Immature natural killer cell (primary cell): ENCODE measurements at regions not wholly inside any gene's neighbourhood (a gene's known extent, or its start where the extent isn't known, plus 50 kb on each side); places are given as distances from the start of the nearest gene placed in this dataset.

Experiments
- DNase-seq, 3 donors: peaks; one replicate each; pipeline ENCODE4 v3.0.0; 2022; ENCODE audit warnings: mixed read lengths in 1 of 3
- H3K27ac Mint-ChIP-seq, 6 donors: one replicate each; pipeline ENCODE4 v1.8.0; 2020; ENCODE audit warnings: mixed read lengths in 6 of 6, mild to moderate bottlenecking in 5 of 6, inconsistent platforms in 4 of 6, moderate library complexity in 3 of 6
- H3K27me3 Mint-ChIP-seq, 3 donors: one replicate each; pipeline ENCODE4 v1.8.0; 2020 to 2021; ENCODE audit warnings: low read depth in 3 of 3, mild to moderate bottlenecking in 3 of 3, mixed read lengths in 3 of 3, moderate library complexity in 3 of 3, inconsistent platforms in 1 of 3
- H3K36me3 Mint-ChIP-seq, 3 donors: one replicate each; pipeline ENCODE4 v1.8.0; 2020; ENCODE audit warnings: mixed read lengths in 3 of 3, inconsistent platforms in 2 of 3, mild to moderate bottlenecking in 2 of 3
- H3K4me1 Mint-ChIP-seq, 2 donors: one replicate each; pipeline ENCODE4 v1.8.0; 2020; ENCODE audit warnings: inconsistent platforms in 2 of 2, mild to moderate bottlenecking in 2 of 2, mixed read lengths in 2 of 2, moderate library complexity in 1 of 2
- H3K4me3 Mint-ChIP-seq, 5 donors: one replicate each; pipeline ENCODE4 v1.8.0; 2020; ENCODE audit warnings: mild to moderate bottlenecking in 5 of 5, mixed read lengths in 5 of 5, inconsistent platforms in 3 of 5, moderate library complexity in 3 of 5
- H3K9me3 Mint-ChIP-seq, 6 donors: one replicate each; pipeline ENCODE4 v1.8.0; 2020; ENCODE audit warnings: mild to moderate bottlenecking in 6 of 6, mixed read lengths in 6 of 6, inconsistent platforms in 4 of 6, moderate library complexity in 3 of 6

DNA sequence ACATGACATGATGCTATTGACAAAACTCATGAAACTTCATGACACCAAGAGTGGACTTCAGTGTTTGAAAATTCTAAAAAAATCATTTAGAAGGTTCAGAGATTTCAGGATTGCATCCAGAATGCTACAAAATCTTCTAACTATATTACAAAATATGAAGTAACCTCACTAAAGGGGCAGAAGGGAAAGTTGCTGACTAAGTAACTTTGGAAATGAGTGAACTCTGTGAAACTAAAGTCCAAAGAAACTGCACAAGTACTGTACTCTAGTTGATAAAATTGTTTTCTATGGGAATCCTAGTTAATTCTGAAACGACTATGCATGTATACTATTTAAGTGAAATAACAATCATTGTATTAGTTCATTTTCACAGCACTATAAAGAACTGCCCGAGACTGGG lies 184.4 kb downstream of the LYPLAL1 start:
- H3K27ac Mint-ChIP-seq, result no peak overlapping the region
- peaks cover 0 to 14% (median 3%) of the 10 kb centered on the region in 6 donors for H3K9me3 Mint-ChIP-seq
- H3K4me1 Mint-ChIP-seq, result no peaks in the 10 kb centered on the region
- peaks cover 0 to 5% (median 0%) of the 10 kb centered on the region in 3 donors for H3K27me3 Mint-ChIP-seq
- no peaks in the 10 kb centered on the region for H3K36me3 Mint-ChIP-seq
- no peak for DNase-seq
- H3K4me3 Mint-ChIP-seq, result no peak overlapping the region

DNA sequence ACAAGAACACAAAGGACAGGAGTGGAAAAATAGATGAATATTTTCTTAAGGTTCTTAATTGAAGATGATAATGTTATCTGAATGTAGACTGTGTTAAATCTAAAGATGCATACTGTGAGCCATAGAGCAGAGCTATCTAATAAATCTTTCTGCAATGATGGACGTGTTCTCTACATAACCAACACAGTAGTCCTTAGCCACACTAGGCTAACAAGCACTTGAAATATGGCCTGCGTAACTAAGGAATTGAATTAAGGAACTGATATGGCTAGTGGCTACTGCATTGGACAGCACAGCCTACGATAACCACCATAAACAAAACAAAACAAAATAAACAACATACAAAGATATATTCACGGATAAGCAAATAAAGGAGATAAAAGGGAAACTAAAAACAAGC lies 181.3 kb downstream of the LYPLAL1 start:
- H3K4me3 Mint-ChIP-seq, result no peak overlapping the region
- H3K27ac Mint-ChIP-seq, result no peak overlapping the region
- no peaks in the 10 kb centered on the region for H3K4me1 Mint-ChIP-seq
- no peak for DNase-seq
- H3K9me3 Mint-ChIP-seq, result peaks cover 0 to 19% (median 5%) of the 10 kb centered on the region in 6 donors
- peaks cover 0 to 2% (median 0%) of the 10 kb centered on the region in 3 donors for H3K27me3 Mint-ChIP-seq
- no peaks in the 10 kb centered on the region for H3K36me3 Mint-ChIP-seq

DNA sequence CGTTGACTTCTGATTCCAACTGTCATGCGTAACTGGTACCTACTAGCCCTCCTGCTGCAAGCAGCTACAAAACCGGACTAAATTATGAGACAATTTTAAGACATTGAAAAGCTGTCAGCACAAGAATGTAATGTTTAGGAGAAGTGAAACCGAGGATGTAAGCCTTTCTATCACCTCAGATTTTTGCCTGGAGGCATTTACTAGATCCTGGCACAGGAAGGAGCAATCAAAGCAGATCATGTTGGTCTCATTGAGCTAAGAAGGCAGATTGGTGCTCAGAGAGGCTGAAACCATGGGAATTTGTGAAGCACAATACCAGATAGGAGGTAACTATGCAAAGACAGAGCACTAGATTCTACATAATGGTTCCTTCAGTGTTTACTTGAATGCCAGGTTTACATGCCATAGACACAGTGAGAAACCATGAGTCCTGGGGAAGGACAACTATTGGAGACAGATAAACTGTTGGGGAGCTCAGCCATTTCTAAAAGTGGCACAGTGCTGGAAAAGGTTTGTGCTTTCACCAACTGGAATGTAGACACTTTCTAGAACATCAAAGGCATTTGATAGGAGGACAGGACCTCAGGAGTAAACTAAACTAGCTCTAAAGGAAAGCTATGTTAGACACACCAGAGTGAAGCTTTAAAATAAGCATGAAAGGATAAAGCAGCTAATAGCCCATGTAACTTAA lies 179.4 kb downstream of the LYPLAL1 start:
- Mint-ChIP-seq H3K27ac (no peak overlapping the region), H3K27me3 (peaks cover 0 to 2% (median 0%) of the 10 kb centered on the region in 3 donors), H3K4me1 (no peaks in the 10 kb centered on the region), H3K4me3 (no peak overlapping the region), H3K9me3 (peaks cover 2 to 30% (median 10%) of the 10 kb centered on the region in 6 donors), H3K36me3 (peaks cover 0 to 3% (median 0%) of the 10 kb centered on the region in 3 donors)
- no peak for DNase-seq

DNA sequence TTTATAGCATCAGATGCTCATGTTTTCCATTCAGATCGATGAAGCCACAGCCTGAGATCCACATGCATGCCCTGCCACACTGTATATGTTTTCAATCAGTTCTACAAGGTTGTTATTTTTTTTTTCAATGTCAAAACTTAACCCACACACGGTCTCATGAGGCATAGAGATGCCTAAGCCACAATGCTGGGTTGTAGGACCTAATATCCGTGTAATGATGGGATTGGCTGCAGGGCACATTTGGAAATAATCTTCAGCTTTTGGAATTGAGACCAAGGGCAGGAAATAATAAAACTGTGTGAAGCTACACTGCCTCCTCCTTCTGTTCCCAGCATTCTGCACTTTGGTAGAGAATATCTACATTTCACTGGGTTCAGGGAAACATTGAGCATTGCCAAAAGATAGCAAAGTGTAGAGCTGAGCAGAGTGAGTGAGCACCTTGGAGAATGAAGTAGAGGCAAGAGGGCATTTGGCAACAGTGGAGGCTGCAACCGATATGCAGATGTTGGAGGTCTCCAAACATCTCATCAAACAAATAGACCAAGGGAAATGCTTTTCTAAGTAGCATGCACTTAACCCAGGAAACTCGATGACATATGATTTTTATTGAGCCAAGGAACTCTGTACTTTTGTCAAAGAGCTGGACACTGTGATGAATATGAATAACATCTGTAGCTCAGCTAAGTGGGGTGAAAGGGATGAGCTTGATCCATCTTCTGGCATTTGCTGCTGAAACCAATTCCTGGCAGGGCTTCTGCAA lies 176.7 kb downstream of the LYPLAL1 start:
- Mint-ChIP-seq H3K4me1 (no peaks in the 10 kb centered on the region), H3K36me3 (peaks cover 0 to 4% (median 3%) of the 10 kb centered on the region in 3 donors), H3K9me3 (peaks cover 17 to 46% (median 26%) of the 10 kb centered on the region in 6 donors), H3K4me3 (no peak overlapping the region), H3K27me3 (peaks cover 0 to 7% (median 4%) of the 10 kb centered on the region in 3 donors), H3K27ac (no peak overlapping the region)
- DNase-seq, result no peak

DNA sequence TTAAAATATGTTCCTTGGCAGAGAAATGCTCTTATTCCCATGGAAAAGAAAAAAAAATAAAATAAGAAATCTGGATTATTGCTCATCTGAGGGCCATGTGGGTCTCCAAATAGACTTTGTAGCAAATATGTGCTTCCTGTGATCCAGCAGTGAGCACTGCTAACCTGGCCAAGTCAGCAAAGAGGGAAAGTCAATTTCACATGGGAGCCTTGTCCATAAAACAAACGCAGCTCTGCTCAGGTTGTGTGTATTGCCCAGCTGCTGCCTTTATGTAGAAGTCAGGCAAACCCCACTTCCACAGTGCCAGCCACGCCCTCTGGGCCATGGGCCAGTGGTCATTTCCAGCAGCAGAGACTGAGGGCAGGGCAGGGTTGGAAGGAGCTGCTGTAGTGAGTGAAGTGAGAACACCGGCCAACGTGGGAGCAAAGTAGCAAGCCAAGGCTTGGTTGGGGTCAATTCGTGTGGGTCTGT lies 174.3 kb downstream of the LYPLAL1 start:
- Mint-ChIP-seq H3K36me3 (peaks cover 0 to 4% (median 3%) of the 10 kb centered on the region in 3 donors), H3K9me3 (peaks cover 24 to 51% (median 31%) of the 10 kb centered on the region in 6 donors)
- no peak for DNase-seq

DNA sequence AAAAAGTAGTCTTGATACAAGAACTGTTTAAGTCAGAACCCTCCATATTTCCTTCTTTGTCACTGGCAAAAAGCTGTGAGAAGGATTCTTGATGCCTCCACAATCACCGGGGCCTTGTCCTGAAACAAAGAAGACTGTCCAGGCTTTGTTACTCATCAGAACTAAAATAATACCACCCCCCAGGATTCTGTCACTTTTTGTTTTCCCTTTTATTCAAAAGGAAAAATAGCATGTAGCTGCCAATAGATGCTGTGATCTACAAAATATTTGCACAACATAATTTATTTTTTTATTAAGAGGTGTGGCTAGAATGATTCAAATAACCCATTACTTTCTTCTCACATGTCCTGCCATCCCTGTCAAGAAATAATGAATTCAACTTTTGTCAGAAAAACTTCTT lies 173.7 kb downstream of the LYPLAL1 start:
- Mint-ChIP-seq H3K4me1 (no peaks in the 10 kb centered on the region), H3K9me3 (peaks cover 24 to 50% (median 31%) of the 10 kb centered on the region in 6 donors), H3K27ac (no peak overlapping the region), H3K36me3 (peaks cover 0 to 4% (median 3%) of the 10 kb centered on the region in 3 donors), H3K4me3 (no peak overlapping the region), H3K27me3 (peaks cover 0 to 4% (median 4%) of the 10 kb centered on the region in 3 donors)
- DNase-seq, result no peak

More for the DNA sequence above, 174.3 kb downstream of the LYPLAL1 start:
- Mint-ChIP-seq H3K4me3 (no peak overlapping the region), H3K27me3 (peaks cover 0 to 4% (median 4%) of the 10 kb centered on the region in 3 donors), H3K27ac (no peak overlapping the region), H3K4me1 (no peaks in the 10 kb centered on the region)

DNA sequence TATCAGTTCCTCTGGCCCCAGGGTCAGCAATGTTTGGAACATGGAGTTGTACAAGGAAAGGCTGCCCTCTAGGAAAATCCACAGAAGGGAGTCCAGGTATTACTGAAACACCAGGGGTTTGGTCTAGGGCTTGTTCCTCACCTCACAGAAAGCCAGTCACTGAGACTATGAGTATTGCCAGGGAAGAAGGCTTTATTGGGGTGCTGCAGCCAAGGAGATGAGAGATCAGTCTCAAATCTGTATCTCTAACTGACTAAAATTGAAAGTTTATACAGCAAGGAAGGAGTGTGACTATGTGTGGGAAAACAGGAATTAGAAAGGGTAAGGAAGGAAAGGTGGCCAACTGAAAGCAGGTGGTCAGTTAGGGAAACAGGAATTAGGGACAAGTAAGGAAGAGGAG lies 172.3 kb downstream of the LYPLAL1 start:
- no peak overlapping the region for H3K27ac Mint-ChIP-seq
- H3K4me1 Mint-ChIP-seq, result no peaks in the 10 kb centered on the region
- peaks cover 0 to 4% (median 4%) of the 10 kb centered on the region in 3 donors for H3K27me3 Mint-ChIP-seq
- DNase-seq, result no peak
- peaks cover 24 to 50% (median 32%) of the 10 kb centered on the region in 6 donors for H3K9me3 Mint-ChIP-seq
- H3K4me3 Mint-ChIP-seq, result no peak overlapping the region
- peaks cover 0 to 4% (median 3%) of the 10 kb centered on the region in 3 donors for H3K36me3 Mint-ChIP-seq

DNA sequence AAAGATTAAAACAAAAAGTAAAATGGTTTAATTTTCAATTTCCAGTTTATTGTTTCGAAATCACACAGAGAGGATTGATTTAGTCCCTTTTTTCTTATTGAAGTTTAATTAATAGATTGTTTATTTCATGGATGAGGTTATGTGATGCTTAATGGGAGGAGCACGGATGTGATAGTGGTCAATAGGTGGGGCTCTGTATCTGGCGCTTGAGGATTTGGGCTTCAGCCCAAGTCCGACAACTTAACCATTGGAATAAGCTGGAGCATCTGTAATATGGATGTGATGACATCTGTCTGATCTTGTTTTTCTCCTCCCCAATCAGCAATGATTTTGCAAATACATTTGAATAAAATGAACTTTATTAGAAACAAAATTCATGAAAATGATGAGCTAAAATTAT lies 169.2 kb downstream of the LYPLAL1 start:
- H3K4me3 Mint-ChIP-seq, result no peak overlapping the region
- H3K27ac Mint-ChIP-seq, result no peak overlapping the region
- H3K4me1 Mint-ChIP-seq, result no peaks in the 10 kb centered on the region
- peaks cover 18 to 38% (median 27%) of the 10 kb centered on the region in 6 donors for H3K9me3 Mint-ChIP-seq
- DNase-seq, result no peak
- peaks cover 0 to 4% (median 0%) of the 10 kb centered on the region in 3 donors for H3K36me3 Mint-ChIP-seq
- peaks cover 0 to 4% (median 4%) of the 10 kb centered on the region in 3 donors for H3K27me3 Mint-ChIP-seq

DNA sequence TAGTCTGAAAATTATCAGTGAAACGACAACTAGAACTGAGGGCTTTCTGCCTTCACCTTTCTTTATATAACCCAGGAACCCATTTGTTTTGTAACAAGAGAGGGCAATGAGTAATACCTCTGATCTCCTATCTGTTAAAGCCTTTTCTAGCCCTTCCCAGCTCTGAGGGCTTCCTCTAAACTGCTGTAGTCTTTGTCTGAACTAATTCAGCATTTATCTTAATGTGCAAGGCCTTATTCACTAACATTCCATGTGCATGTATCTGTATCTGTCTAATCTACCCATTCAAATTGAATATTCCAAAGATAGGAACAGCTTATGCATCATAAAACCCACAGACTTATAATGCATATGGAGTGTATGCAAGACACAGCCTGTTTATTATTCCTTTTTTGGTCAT lies 167.1 kb downstream of the LYPLAL1 start:
- Mint-ChIP-seq H3K4me3 (no peak overlapping the region), H3K36me3 (no peaks in the 10 kb centered on the region), H3K4me1 (no peaks in the 10 kb centered on the region), H3K9me3 (peaks cover 10 to 25% (median 14%) of the 10 kb centered on the region in 6 donors), H3K27ac (no peak overlapping the region), H3K27me3 (peaks cover 0 to 2% (median 0%) of the 10 kb centered on the region in 3 donors)
- no peak for DNase-seq

DNA sequence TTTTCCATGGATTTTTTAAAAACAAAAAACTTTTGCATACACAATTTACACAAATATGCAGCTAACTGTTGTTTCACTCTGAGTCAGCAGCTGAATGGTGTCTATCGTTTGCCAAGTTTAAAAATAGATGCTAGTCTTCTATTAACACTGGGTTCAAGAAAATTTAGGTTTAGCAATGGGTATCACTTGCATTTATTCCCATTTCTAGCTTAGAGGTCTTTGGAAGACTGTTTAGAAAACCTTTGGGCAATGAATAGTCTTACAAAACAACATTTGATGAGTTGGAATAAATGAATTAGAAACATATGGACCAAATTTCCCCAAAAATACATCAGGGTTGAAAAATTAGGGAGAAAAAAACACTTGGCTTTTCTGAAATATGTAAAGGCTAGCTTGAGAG lies 165.8 kb downstream of the LYPLAL1 start:
- Mint-ChIP-seq H3K27ac (no peak overlapping the region), H3K27me3 (no peaks in the 10 kb centered on the region), H3K9me3 (peaks cover 0 to 21% (median 6%) of the 10 kb centered on the region in 6 donors), H3K4me1 (no peaks in the 10 kb centered on the region), H3K36me3 (no peaks in the 10 kb centered on the region), H3K4me3 (no peak overlapping the region)
- no peak for DNase-seq

DNA sequence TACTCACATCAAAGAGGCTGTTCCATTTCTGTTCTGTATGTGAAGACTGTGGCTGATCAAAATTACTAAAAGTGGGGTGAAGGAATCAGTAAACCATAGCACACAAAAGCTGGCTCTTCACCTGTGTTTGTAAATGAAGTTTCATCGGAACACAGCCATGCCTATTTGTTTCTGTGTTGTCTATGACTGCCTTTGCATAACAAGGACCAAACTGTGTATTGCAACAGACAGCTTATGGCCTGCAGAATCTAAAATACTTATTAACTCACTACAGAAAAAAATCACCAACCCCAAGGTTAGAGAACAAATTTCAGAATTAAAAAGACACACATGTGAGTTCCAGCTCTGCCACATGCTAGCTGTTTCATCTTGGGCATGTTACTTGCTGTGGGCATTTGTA lies 163.9 kb downstream of the LYPLAL1 start:
- Mint-ChIP-seq H3K27ac (no peak overlapping the region), H3K4me1 (no peaks in the 10 kb centered on the region), H3K4me3 (no peak overlapping the region), H3K27me3 (peaks cover 0 to 1% (median 0%) of the 10 kb centered on the region in 3 donors), H3K9me3 (peaks cover 0 to 10% (median 1%) of the 10 kb centered on the region in 6 donors), H3K36me3 (no peaks in the 10 kb centered on the region)
- DNase-seq, result no peak

DNA sequence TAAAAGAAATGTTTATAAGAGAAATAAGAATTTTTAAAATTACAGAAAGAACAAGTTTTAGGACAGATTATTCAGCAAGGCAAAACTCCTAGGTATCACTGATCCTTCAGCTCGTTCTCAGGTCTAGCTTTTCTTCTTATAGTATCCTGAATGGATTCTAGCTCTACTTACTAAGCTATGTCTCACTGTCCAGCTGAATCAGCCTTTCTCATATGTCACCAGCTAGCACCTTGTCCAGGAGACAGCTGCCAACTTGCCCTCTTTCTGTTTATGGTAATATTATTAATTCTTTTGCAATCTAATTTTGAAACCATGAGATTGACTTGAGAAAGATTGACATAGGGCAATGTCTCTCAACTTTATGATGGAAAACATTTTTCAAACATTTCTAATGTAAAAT lies 159.9 kb downstream of the LYPLAL1 start:
- no peak overlapping the region for H3K4me3 Mint-ChIP-seq
- no peaks in the 10 kb centered on the region for H3K36me3 Mint-ChIP-seq
- H3K27ac Mint-ChIP-seq, result no peak overlapping the region
- H3K27me3 Mint-ChIP-seq, result peaks cover 0 to 1% (median 0%) of the 10 kb centered on the region in 3 donors
- no peaks in the 10 kb centered on the region for H3K4me1 Mint-ChIP-seq
- DNase-seq, result no peak
- peaks cover 0 to 15% (median 2%) of the 10 kb centered on the region in 6 donors for H3K9me3 Mint-ChIP-seq

DNA sequence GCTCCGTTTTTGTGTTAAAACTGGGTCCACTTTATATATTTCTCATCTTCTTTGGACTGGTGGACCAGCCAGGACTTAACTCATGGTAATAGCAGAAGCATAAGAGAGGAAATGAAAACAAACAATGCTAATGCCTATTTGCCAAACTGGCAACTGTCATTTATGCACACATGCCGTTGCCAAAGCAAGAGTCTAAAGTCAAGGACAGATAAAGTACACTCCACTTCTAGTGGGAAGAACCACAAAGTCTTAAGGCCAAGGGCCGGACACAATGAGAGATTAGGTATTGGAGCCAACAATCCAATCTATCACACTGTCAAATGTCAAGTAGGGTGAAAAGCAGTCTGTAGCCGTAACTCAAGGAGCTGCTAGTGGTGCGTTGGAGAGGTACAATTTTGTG lies 157.7 kb downstream of the LYPLAL1 start:
- Mint-ChIP-seq H3K4me1 (no peaks in the 10 kb centered on the region), H3K4me3 (no peak overlapping the region), H3K27ac (no peak overlapping the region), H3K27me3 (peaks cover 0 to 1% (median 0%) of the 10 kb centered on the region in 3 donors), H3K36me3 (no peaks in the 10 kb centered on the region), H3K9me3 (peaks cover 0 to 19% (median 2%) of the 10 kb centered on the region in 6 donors)
- DNase-seq, result no peak

DNA sequence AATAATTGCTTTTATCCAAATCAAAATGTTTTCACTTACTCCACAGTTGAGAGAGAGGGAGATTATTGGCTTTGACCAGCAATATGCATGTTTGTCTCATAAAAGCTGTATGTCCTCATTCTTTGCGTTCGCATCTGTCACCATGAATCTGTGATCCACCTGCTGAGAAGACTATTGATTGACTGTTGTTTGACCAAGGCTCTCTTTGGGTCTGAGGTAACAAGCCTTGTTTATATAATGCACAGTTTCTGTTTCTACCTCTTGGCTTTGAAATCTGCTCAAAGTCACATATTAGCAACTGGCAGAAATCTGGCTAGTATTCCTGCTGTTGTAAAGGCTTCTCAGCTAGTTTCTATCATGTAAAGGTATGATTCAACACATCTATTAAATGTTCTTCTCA lies 157.0 kb downstream of the LYPLAL1 start:
- peaks cover 0 to 1% (median 0%) of the 10 kb centered on the region in 3 donors for H3K27me3 Mint-ChIP-seq
- no peak for DNase-seq
- peaks cover 0 to 19% (median 2%) of the 10 kb centered on the region in 6 donors for H3K9me3 Mint-ChIP-seq
- no peak overlapping the region for H3K27ac Mint-ChIP-seq
- no peak overlapping the region for H3K4me3 Mint-ChIP-seq
- H3K4me1 Mint-ChIP-seq, result no peaks in the 10 kb centered on the region
- no peaks in the 10 kb centered on the region for H3K36me3 Mint-ChIP-seq
